ENCODE measurements at regions not wholly inside any gene's neighbourhood (a gene's known extent, or its start where the extent isn't known, plus 50 kb on each side); places are given as distances from the start of the nearest gene placed in this dataset.

GRCh38 chr11:30760345-30760744 lies 174.2 kb upstream of the MPPED2 start:
- TF ChIP-seq, protein P1, sequence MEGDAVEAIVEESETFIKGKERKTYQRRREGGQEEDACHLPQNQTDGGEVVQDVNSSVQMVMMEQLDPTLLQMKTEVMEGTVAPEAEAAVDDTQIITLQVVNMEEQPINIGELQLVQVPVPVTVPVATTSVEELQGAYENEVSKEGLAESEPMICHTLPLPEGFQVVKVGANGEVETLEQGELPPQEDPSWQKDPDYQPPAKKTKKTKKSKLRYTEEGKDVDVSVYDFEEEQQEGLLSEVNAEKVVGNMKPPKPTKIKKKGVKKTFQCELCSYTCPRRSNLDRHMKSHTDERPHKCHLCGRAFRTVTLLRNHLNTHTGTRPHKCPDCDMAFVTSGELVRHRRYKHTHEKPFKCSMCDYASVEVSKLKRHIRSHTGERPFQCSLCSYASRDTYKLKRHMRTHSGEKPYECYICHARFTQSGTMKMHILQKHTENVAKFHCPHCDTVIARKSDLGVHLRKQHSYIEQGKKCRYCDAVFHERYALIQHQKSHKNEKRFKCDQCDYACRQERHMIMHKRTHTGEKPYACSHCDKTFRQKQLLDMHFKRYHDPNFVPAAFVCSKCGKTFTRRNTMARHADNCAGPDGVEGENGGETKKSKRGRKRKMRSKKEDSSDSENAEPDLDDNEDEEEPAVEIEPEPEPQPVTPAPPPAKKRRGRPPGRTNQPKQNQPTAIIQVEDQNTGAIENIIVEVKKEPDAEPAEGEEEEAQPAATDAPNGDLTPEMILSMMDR (IDR thresholded peaks at IDR 0.05; ENCODE audit: poor library complexity), result no peak
- no peak for TF ChIP-seq EZH2phosphoT487 (IDR thresholded peaks at IDR 0.05; ENCODE audit: low read depth, severe bottlenecking, unreplicated experiment)
- TF ChIP-seq EZH2 (IDR thresholded peaks at IDR 0.05; ENCODE audit: borderline replicate concordance), result no peak

Measured in hepatocyte (in vitro differentiated cells).